Ovary (tissue), 3 donors: ENCODE measurements at regions not wholly inside any gene's neighbourhood (a gene's known extent, or its start where the extent isn't known, plus 50 kb on each side); places are given as distances from the start of the nearest gene placed in this dataset.

Source experiments
- EP300 ChIP-seq: sonication (generic); formaldehyde crosslinking; IDR thresholded peaks from one replicate; pipeline ENCODE4 v1.6.1; 2017; ENCODE audit warnings: antibody characterized with exemption
- POLR2A ChIP-seq: fragments of 450-650 bp; IDR thresholded peaks from one replicate; pipeline ENCODE4 v1.6.1; 2017; ENCODE audit warnings: antibody characterized with exemption, mild to moderate bottlenecking, moderate library complexity
- TF ChIP-seq, protein P1 (sequence below), 3 donors: fragments of 450-650 bp in 2 of 3; fragments of 200-600 bp in 1 of 3; IDR thresholded peaks; one replicate each; pipeline versions ENCODE4 v1.5.1 to v1.8.0; 2016 to 2022; ENCODE audit warnings: antibody characterized with exemption in 3 of 3, mild to moderate bottlenecking in 1 of 3
- donor health status: DM: no; HTN: no; CAD: no.

DNA sequence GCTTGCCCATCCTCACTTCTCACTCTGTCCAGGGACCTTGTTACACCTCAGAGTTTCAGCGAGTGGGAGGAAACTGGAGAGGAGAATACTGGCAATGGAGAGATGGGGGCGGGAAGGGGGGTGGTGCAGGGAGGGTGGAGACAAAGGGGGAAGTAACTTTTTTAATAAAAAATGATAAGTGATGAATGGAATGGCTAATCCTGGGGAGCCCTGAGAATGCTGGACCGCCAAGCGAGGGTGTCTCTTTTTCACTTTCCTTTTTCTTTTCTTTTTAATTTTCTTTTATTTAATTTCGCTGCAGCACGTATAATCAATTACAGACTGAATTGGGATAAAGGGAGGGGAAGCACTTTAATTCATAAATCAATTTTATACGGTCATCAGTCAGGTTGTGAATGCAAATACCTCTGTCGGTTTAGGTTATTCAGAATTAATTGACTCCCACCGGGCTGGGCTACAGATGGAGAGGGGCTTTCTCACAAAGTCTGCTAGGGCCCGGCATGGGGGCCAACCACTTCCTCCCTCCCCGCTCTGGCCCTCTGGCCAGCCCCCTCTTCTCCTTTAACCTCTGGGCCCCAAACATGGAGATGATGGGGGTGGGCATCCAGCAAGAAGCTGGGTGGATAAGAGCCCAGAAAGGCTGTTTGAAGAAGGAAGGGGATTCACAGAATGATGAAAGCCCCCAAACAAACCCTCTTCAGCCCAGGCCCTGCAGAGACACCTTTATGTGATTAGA lies 106.8 kb upstream of the BOC start:
- TF ChIP-seq, protein P1, sequence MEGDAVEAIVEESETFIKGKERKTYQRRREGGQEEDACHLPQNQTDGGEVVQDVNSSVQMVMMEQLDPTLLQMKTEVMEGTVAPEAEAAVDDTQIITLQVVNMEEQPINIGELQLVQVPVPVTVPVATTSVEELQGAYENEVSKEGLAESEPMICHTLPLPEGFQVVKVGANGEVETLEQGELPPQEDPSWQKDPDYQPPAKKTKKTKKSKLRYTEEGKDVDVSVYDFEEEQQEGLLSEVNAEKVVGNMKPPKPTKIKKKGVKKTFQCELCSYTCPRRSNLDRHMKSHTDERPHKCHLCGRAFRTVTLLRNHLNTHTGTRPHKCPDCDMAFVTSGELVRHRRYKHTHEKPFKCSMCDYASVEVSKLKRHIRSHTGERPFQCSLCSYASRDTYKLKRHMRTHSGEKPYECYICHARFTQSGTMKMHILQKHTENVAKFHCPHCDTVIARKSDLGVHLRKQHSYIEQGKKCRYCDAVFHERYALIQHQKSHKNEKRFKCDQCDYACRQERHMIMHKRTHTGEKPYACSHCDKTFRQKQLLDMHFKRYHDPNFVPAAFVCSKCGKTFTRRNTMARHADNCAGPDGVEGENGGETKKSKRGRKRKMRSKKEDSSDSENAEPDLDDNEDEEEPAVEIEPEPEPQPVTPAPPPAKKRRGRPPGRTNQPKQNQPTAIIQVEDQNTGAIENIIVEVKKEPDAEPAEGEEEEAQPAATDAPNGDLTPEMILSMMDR (IDR thresholded peaks at IDR 0.05): no peak
- no peak for TF ChIP-seq POLR2A
- no peak for TF ChIP-seq EP300
